ENCODE measurements at regions not wholly inside any gene's neighbourhood (a gene's known extent, or its start where the extent isn't known, plus 50 kb on each side); places are given as distances from the start of the nearest gene placed in this dataset.

- intact Hi-C loops (cut with DNase I) = no loop called here
- DNase-seq (ENCODE audit: low spot score) = no peak
Measured at GRCh38 chr5:165108809-165109208, 1603.4 kb downstream of the MAT2B start.

- no peak for DNase-seq (ENCODE audit: low spot score)
- intact Hi-C loops (cut with DNase I) = no loop called here
Measured at GRCh38 chr5:165119175-165119574, 1613.8 kb downstream of the MAT2B start.

GRCh38 chr5:165126598-165126997, 1621.2 kb downstream of the MAT2B start:
- intact Hi-C loops (cut with DNase I) = no loop called here
- no peak for DNase-seq (ENCODE audit: low spot score)

- intact Hi-C loops (cut with DNase I) = no loop called here
- no peak for DNase-seq (ENCODE audit: low spot score)
Measured at GRCh38 chr5:165127941-165128340, 1622.5 kb downstream of the MAT2B start.

GRCh38 chr5:165130656-165131055, 1625.2 kb downstream of the MAT2B start:
- no peak for DNase-seq (ENCODE audit: low spot score)
- intact Hi-C loops (cut with DNase I) = no loop called here

- DNase-seq (ENCODE audit: low spot score) = no peak
- intact Hi-C loops (cut with DNase I) = no loop called here
Measured at GRCh38 chr5:165134155-165134554, 1628.7 kb downstream of the MAT2B start.

- no peak for DNase-seq (ENCODE audit: low spot score)
- intact Hi-C loops (cut with DNase I) = no loop called here
Measured at GRCh38 chr5:165135565-165135964, 1630.1 kb downstream of the MAT2B start.

GRCh38 chr5:165137701-165138100, 1632.3 kb downstream of the MAT2B start:
- intact Hi-C loops (cut with DNase I) = no loop called here
- no peak for DNase-seq (ENCODE audit: low spot score)

GRCh38 chr5:165138236-165138635, 1632.8 kb downstream of the MAT2B start:
- no peak for DNase-seq (ENCODE audit: low spot score)
- intact Hi-C loops (cut with DNase I) = no loop called here

- DNase-seq (ENCODE audit: low spot score) = no peak
- intact Hi-C loops (cut with DNase I) = no loop called here
Measured at GRCh38 chr5:165139262-165139661, 1633.8 kb downstream of the MAT2B start.

GRCh38 chr5:165139721-165140120, 1634.3 kb downstream of the MAT2B start:
- intact Hi-C loops (cut with DNase I) = no loop called here
- DNase-seq (ENCODE audit: low spot score) = no peak

GRCh38 chr5:165143741-165144140, 1638.3 kb downstream of the MAT2B start:
- intact Hi-C loops (cut with DNase I) = no loop called here
- DNase-seq (ENCODE audit: low spot score) = no peak

GRCh38 chr5:165149431-165149830, 1644.0 kb downstream of the MAT2B start:
- DNase-seq (ENCODE audit: low spot score) = no peak
- intact Hi-C loops (cut with DNase I) = no loop called here

GRCh38 chr5:165152058-165152457, 1646.6 kb downstream of the MAT2B start:
- no peak for DNase-seq (ENCODE audit: low spot score)
- intact Hi-C loops (cut with DNase I) = no loop called here

GRCh38 chr5:165157219-165157618, 1651.8 kb downstream of the MAT2B start:
- no peak for DNase-seq (ENCODE audit: low spot score)

GRCh38 chr5:165161204-165161603, 1655.8 kb downstream of the MAT2B start:
- no peak for DNase-seq (ENCODE audit: low spot score)

More at GRCh38 chr5:165157219-165157618, 1651.8 kb downstream of the MAT2B start:
- intact Hi-C loops (cut with DNase I) = no loop called here

GRCh38 chr5:165163861-165164260, 1658.4 kb downstream of the MAT2B start:
- intact Hi-C loops (cut with DNase I) = no loop called here
- no peak for DNase-seq (ENCODE audit: low spot score)

More at GRCh38 chr5:165161204-165161603, 1655.8 kb downstream of the MAT2B start:
- intact Hi-C loops (cut with DNase I) = no loop called here

GRCh38 chr5:165173651-165174050, 1668.2 kb downstream of the MAT2B start:
- DNase-seq (ENCODE audit: low spot score) = no peak
- intact Hi-C loops (cut with DNase I) = no loop called here

- intact Hi-C loops (cut with DNase I) = no loop called here
Measured at GRCh38 chr5:165175041-165175440, 1669.6 kb downstream of the MAT2B start.

GRCh38 chr5:165184183-165184582, 1678.8 kb downstream of the MAT2B start:
- intact Hi-C loops (cut with DNase I) = no loop called here
- no peak for DNase-seq (ENCODE audit: low spot score)

More at GRCh38 chr5:165175041-165175440, 1669.6 kb downstream of the MAT2B start:
- DNase-seq (ENCODE audit: low spot score) = no peak

- intact Hi-C loops (cut with DNase I) = no loop called here
- DNase-seq (ENCODE audit: low spot score) = no peak
Measured at GRCh38 chr5:165185716-165186115, 1680.3 kb downstream of the MAT2B start.

- DNase-seq (ENCODE audit: low spot score) = no peak
- intact Hi-C loops (cut with DNase I) = no loop called here
Measured at GRCh38 chr5:165187815-165188214, 1682.4 kb downstream of the MAT2B start.

Data from cardiac septum (tissue), 1 donor.